SW480 (cell line): ENCODE measurements at regions not wholly inside any gene's neighbourhood (a gene's known extent, or its start where the extent isn't known, plus 50 kb on each side); places are given as distances from the start of the nearest gene placed in this dataset.
"Not testable (repeated sequence)": the region's sequence is repeated elsewhere in the genome, so short reads cannot be mapped to it uniquely, and the experiment has no call there.

ENCODE experiments used
- DNase-seq: peaks from one replicate; pipeline ENCODE4 v3.0.0-alpha.2; 2016; ENCODE audit warnings: low spot score

DNA sequence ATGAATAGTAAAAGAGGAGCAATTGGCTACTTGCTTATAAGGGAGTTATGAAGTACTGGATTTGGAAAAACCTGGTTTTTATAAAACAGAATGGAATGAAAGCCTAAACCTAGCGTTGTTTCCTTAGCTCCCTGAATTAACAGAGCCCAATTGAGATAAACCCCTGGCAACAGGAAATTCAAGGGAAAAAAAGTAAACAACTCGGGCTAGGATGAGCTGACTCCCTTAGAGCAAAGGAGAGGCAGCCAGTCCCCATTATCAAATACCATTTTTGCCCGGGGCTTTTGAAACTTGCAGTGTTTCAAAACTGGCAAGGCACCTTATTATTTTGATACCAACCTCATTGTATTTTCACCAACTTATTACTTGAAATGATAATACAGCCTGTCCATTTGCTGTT, 587.5 kb downstream of the CD109 start:
- DNase-seq = no peak

DNA sequence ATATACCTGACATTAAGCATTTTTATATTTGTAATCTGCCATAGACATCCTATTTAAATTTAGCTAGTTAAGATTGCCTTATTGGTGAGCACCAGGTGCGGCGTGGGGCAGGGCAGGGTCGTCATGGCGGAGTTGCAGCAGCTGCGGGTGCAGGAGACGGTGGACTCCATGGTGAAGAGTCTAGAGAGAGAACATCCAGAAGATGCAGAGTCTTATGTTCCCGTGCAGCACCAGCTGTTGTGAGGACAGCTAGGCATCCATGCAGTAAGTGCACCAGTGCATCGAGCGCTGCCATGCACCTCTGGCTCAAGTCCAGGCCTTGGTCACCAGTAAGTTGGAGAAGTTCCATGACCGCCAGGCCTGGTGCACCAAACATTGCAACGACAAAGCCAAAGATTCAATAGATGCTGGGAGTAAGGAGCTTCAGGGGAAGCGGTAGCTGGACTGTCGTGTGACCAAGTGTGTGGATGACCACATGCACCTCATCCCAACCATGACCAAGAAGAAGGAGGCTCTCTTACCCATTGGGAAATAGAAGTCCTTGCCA, 586.2 kb downstream of the CD109 start:
- DNase-seq = no peak

DNA sequence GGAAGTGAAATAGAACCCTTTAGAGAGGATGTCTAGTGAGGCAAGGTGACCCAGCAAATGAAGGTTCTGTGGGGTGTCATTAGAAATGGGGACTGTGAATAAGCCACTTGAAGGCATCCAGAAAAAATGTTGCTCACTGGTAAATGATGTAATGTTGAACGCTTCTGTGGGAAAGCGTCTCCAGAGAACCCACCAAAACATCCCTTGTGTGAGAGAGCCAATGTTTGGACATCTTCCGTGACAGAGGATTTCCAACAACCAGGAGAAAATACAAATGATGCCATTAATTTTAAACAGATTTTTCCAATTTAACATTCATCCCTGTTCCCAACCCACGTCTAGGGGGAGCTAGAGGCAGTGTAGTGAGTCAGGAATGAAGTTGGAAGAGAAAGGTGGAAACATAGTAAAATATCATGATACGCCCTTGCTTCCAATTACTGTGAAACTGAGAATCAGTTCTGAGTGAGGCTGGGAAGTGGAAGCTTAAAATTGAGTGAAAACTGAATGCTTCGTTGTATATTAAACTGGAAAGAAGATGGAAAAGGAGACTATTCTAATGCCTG, 584.2 kb downstream of the CD109 start:
- no peak for DNase-seq

DNA sequence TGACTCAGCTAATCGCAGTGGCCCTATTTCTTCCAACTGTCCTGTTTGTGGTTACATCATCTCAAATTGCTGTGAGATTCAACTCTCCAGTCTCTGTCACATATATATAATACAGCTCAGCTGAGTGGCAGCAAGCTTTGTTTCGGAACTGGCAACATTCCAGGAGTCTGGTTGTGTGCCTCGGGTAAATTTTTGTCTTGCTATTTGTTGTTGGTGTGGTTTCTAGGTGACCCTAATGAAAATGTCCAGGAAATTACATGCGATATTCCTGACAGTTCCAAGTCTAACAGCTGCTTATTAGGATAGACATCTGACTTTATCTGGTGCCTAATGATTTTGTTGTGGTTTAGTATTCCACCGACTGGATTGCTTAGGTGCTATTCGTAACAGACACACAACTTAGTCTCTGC, 581.8 kb downstream of the CD109 start:
- DNase-seq = peak; percentile 37

DNA sequence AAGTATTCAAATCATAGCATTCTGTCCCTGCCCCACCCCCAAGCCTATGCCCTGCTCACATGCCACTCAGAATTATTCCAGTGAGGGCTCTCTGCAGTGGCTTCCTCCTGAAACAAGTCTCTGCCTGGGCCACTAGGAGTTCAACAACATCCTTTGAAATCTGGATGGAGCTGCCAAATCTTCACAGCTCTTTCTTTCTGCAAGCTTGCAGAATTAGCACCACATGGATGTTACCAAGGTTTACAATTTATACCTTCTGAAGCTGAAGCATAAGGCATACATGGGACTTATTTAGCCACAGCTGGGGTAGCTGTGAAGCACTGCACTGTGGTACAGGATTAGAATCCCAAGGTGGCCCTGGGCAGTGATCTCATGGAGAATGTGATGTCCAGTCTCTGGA, 577.5 kb downstream of the CD109 start:
- DNase-seq = no peak

DNA sequence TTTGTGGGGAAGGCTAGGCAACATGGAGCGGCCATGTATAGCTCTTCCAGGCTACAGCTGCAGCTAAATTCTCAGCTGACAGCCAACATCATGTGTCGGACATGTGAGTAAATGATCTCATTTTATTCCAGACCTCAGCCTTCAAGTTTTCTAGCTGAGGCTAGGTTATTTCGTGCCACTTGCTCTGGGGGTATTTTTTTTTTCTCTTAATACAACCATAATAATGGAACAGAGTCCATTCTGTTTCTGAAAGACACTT, 573.5 kb downstream of the CD109 start:
- DNase-seq = no peak

DNA sequence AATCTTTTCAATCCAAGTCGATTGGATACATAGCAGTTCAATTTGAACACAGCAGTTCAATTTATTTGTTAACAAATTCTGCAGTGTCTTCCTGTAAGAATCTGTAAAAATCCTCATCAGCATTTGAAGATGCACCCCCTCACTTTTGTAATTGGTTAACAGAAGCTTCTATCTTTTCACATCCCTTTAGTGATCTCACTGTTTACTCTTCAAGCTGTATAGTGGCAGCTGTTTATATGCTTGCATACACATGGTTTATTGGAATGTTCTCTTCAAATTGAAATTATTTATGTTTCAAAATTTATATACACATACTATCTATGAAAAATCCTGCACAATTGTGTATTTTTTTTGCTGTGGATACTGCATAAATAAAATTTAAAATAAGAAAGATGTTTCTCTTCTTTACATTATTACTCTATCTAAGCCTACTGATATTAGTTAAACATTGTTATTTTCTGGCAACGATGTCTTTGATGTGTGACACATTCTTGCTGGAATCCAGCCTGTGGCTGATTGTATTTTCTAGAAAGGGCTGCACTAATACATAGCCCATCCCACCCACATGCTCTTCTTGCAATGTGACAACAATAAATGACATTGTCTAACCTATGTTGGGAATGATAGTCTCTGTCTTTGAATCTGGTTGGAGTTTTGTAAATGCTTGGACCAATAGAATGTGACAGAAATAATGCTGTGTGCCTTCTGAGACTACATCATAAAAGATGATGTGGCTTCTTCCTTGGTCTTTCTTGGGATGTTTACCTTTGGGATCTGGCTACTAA, 573.0 kb downstream of the CD109 start:
- DNase-seq = peak; percentile 85

DNA sequence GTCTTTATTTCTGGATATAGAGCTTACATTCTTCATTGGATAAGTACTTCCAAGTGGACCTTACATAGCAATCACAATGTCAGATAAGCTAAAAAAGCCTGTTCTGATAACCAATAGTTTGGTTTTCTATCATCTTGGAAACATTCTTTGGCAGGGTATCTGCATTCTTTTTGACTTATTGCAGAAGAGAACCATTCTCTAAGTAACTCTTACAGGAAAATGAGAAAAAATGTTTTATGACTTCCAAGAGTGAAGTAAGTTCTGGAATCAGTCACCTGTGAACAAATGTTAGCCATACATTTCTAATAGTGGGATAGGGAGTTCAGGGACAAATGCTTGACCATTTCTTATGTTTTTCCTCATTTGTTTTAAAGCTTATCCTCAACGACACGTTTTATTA, 564.0 kb downstream of the CD109 start:
- no peak for DNase-seq

DNA sequence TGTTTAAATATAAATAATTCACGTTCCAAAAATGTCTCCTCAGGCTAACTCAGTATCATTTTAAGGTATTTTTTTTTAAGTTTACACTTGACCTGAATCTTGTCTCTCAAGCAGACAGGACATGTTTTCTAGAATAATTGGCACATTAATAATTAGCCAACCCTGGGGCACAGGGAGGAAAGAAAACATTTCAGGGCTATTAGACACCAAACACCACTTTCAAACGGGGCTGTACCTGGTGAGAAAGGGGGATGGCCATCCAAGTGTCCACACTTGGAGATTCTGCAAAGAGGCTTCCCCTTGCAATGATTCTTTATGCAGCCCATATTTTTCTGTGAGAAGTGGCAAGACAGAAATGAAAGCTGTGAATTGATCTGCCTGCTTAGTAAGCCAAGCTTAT, 560.8 kb downstream of the CD109 start:
- DNase-seq = no peak

DNA sequence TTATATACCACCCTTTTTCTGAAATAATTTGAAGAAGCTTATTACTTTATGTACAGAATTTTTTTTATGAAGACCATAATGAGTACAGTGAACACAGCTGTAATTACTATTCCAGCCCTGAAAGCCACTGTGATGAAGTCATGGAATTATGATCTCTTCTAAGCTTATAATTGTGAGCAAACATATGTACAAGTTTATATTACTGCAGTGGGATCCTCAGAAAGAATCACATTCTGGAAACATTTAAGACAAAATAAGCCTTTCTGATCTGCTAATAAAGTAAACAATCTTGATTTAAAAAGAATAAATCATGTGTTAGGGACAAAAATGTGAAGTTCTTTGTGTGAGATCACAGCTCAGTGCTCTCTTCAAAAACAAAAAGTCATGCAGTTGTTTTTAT, 560.4 kb downstream of the CD109 start:
- no peak for DNase-seq

DNA sequence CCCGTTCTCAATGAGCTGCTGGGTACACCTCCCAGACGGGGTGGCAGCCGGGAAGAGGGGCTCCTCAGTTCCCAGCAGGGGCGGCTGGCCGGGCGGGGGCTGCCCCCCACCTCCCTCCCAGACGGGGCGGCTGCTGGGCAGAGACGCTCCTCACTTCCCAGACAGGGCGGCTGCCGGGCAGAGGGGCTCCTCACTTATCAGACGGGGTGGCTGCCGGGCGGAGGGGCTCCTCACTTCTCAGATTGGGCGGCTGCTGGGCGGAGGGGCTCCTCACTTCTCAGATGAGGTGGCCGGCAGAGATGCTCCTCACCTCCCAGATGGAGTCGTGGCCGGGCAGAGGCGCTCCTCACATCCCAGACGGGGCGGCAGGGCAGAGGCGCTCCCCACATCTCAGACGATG, 559.0 kb downstream of the CD109 start:
- not testable (repeated sequence) for DNase-seq

DNA sequence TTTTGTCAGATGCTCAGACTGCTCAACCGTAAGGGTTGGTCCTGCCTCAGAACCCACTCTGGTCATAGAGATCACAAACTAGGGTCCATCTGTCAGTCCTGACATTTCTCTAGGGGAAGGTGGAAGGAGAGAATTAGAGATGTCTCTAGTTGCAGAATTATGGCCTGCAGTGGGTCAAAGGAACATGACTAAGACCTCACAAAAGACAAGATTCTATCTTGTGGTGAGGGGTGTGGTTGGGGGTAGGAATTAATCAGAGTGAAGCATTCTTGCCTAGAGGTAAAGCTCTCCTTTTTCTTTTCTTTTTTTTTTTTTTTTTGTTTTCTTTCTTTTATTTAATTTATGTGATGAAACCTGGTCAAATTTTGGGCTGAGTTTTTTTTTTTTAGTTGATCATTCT, 558.1 kb downstream of the CD109 start:
- not testable (repeated sequence) for DNase-seq

DNA sequence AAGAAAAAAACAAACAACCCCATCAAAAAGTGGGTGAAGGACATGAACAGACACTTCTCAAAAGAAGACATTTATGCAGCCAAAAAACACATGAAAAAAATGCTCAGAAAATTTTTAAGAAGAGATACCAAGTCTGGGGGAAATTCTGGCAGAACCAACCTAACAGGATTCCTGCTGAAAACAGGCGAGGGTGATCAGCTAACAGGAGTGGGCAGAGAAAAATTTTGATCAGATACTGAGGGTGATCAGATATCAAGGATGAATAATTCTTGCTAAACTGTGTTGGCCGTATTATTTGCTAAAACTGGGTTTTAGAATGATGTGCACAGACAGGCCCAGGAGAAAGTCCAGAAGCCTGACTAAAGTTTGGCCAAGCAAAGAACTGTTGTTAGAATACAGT, 557.3 kb downstream of the CD109 start:
- no peak for DNase-seq

DNA sequence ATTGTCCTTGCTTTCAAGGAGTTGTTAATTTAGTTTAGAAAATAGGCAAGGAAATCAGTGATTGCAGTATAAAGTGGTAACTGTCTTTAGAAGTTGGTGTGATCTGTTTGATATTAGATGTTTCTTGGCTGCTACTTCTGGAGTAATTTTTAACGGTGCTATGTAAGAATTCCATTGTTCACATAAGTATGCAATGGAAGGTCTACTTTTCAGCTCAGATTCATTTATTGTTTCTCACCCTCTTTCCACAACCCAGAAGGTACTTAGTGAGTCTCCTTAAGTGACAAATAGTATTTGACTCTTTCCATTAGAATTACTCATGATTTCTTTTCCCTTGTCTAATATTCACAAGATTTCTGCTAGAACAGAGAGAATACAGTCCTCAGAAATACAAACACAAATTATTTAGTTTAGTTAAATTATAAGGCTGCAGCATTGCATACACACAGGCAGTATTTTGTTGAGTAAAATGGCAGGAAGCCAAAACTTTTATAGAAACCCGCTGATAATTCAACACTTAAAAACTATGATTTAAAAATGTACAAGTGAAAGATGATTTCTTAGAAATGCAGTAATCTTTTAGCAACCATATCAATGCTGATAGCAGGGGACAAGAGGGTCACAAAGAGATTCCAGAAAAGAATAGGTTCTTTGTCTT, 554.3 kb downstream of the CD109 start:
- no peak for DNase-seq

DNA sequence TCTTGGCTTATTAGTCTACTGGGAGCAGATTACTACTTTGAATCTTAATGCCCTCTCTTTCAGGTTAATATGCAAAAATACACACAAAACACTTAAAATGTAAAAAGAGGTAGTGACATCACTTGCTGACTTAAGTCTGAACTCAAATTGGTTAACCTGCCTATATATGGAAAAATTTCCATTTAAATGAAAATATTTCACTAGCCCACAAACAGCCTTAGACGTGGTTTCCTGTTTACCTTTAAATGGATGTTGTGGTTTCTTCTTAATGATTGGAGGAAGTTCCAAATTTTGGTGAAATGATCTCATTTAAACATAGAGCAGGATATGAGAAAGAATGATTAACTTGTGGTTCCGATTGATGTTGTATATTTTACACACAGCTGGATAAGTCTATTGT, 553.7 kb downstream of the CD109 start:
- DNase-seq = peak; percentile 50

DNA sequence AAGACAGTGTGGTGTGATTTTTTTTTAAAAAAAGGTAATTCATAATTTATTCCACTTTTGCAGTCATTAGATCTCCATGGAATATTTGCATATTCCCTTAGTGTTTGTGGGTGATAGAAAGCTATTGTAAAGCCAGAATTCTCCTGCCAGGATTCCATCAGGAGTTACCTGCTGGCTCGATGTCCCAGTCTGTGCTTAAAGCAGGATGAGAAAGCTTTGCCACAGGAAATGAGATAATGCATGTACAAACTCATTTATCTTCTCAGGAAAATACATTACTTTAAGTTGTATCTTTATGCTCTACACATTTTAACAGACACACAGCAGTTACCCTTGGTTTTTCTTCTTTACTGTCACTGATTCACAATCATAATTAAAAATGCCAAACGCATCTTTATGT, 553.0 kb downstream of the CD109 start:
- no peak for DNase-seq

DNA sequence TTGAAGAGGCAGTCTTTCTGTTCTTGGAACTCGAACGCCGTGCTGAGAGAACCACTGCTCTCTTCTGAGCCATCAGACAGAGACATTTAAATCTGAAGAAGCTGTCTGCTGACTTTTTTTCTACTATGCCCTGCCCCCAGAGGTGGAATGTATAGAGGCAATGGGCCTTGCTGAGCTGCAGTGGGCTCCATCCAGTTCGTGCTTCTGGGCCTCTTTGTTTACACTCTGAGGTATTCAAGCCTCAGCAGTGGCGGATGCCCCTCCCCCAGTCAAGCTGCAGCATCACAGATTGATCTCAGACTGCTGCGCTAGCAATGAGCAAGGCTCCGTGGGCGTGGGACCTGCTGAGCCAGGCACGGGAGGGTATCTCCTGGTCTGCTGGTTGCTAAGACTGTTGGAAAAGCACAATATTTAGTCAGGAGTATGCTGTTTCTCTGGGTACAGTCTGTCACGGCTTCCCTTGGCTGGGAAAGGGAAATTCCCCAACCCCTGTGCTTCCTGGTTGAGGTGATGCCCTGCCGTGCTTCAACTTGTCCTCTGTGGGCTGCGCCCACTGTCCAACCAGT, 526.8 kb downstream of the CD109 start:
- DNase-seq = no peak

DNA sequence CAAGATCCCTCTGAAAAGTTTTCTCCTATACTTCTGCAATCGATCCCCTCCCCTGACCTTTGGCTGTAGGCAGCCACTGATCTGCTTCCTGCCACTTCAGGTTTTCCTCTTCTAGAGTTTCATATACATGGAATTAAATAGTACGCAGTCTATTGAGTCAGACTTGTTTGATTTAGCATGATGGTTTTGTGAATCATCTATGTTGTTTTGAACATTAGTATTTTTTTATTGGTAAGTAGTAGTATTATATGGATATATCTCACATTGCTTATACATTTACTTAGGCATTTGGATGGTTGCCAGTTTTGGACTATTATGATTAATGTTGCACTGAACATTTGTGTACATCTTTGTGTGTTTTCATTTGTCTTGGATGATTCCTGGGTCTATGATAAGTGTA, 518.0 kb downstream of the CD109 start:
- DNase-seq = no peak

DNA sequence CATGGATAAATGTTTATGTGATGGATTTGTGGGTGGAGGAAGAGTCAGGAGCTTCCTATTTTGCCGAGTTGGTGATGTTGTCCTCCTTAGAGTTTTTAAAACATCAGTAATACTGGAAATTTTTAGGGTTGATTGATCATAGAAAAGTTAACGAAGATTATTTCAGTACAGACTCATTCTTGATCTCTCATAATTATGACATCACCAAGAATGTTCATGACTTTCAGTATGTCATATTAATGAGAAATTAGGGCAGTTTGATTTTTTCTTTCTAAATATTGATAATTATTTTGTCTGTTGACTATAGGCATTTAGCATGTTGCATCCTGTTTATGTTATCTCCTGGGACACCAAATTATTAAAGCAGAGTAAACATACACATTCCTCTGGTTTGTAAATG, 512.2 kb downstream of the CD109 start:
- DNase-seq = no peak

DNA sequence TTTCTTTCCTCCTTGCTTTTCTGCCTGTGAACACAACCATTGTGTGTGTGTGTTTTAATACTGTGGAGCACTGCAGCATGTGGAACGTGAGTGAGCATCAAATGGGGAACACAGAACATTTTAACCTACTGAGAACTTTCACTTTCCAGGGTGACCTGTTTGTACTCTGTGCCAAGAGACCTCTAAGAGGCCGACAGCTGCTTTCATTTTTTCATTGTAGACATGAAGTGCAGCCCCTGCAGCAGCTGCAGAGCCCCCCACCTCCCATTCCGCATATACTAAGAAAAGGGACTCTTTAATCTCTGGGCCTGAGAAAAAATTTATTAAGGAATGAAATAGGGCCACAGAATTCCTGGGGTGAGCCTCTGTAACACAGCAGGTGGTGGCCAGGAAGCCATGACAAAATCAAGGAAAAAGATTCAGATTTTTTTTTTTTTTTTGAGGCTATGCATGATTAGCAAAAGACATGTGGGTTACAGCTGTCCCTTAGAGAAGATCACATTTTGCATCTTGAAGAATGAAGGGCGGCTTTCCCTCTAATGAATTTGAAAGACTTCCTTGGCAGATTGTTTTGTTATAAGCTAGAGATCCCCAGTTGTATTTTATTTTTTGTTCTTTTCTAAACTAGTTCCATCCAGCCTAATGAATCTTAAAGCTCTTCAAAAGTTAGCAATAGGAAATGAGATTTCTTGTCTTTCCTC, 503.4 kb downstream of the CD109 start:
- no peak for DNase-seq

DNA sequence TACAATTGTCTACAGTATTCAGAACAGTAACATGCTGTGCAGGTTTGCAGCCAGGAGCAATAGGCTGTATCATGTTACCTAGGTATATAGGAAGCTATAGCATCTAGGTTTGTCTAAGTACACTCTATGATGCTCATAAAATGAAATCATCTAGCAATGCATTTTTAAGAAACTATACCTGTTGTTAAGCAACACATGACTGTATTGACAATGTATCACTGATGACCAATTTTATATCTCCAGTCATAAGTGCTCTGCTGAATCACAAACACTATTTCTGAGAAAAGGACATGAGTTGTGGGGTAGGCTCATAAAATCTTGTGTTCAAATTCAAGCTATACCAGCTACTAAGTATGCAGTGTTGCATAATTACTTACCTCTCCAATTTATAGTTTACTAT, 501.3 kb downstream of the CD109 start:
- no peak for DNase-seq

DNA sequence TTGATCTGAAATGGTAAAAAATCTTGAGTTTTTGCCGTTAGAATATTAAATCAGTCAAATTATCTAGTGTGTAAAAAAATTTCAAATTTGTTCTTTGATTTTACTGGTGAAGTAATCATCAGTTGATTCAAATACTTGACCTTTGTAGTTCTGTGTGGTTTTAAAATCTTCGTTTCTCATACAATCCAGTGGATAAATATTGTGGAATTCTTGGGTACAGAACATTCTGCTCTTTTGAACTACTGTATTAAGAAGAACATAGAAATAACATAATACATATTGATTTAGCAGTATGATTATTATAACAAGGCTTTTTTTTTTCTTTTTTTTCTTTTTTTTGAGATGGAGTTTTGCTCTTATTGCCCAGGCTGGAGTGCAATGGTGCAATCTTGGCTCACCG, 491.8 kb downstream of the CD109 start:
- DNase-seq = no peak

DNA sequence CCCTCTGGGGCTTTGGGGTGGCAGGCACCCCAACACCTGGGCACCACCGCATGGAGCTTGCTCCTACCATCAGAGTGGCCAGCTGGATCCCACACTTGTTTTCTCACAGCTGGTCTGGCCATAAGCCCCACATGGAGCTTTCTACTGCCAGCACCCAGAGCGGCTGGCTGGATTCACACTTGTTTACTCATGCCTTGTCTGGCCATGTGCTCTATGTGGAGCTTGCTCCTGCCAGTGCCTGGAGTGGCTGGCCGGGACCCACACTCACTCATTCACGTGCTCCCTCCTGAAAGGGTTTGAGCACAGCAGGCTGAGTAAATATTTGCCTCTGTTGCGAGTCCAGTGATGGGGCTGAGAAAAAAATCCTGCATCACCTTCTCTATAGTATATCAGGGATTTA, 487.0 kb downstream of the CD109 start:
- no peak for DNase-seq
